Upper lobe of left lung (tissue), 4 donors: ENCODE measurements at regions not wholly inside any gene's neighbourhood (a gene's known extent, or its start where the extent isn't known, plus 50 kb on each side); places are given as distances from the start of the nearest gene placed in this dataset.

ENCODE experiments used
- EP300 ChIP-seq, 4 donors: sonication (generic); formaldehyde crosslinking; IDR thresholded peaks; one replicate each; pipeline ENCODE4 v1.5.1; 2017; ENCODE audit warnings: antibody characterized with exemption in 4 of 4, control low read depth in 2 of 4
- TF ChIP-seq, protein P1 (sequence below), 6 experiments: fragments of 450-650 bp in 4 of 6; fragments of 200-600 bp in 2 of 6; sonication (generic) in 2 of 6; IDR thresholded peaks; one replicate each; pipeline ENCODE4 v1.5.1; 2016 to 2019; ENCODE audit warnings: antibody characterized with exemption in 6 of 6

- TF ChIP-seq, protein P1, sequence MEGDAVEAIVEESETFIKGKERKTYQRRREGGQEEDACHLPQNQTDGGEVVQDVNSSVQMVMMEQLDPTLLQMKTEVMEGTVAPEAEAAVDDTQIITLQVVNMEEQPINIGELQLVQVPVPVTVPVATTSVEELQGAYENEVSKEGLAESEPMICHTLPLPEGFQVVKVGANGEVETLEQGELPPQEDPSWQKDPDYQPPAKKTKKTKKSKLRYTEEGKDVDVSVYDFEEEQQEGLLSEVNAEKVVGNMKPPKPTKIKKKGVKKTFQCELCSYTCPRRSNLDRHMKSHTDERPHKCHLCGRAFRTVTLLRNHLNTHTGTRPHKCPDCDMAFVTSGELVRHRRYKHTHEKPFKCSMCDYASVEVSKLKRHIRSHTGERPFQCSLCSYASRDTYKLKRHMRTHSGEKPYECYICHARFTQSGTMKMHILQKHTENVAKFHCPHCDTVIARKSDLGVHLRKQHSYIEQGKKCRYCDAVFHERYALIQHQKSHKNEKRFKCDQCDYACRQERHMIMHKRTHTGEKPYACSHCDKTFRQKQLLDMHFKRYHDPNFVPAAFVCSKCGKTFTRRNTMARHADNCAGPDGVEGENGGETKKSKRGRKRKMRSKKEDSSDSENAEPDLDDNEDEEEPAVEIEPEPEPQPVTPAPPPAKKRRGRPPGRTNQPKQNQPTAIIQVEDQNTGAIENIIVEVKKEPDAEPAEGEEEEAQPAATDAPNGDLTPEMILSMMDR (IDR thresholded peaks at IDR 0.05): no peak
- TF ChIP-seq EP300 (IDR thresholded peaks at IDR 0.05): no peak
Observed at GRCh38 chr18:73829146-73829545, 318.5 kb downstream of the FBXO15 start.
